IMR-90 (cell line): ENCODE measurements at regions not wholly inside any gene's neighbourhood (a gene's known extent, or its start where the extent isn't known, plus 50 kb on each side); places are given as distances from the start of the nearest gene placed in this dataset.

Source experiments
- ATAC-seq: fragments of 200-7000 bp; cut with Tn5 transposase; 2 replicates; pipeline ENCODE4 v1.9.1; 2020; ENCODE audit warnings: low read depth, mild to moderate bottlenecking, moderate library complexity
- BruUV-seq: library from RNA; stranded (reverse); fragments of 400-500 nt; replicated peaks from 2 replicates; lab custom pipeline; 2021; lab: Mats Ljungman, UMichigan
- CTCF ChIA-PET: fragments of 300-600 bp; formaldehyde crosslinking; extraction: SDS; loops from one replicate; lab custom pipeline; 2021; ENCODE audit warnings: antibody characterized with exemption; lab: Yijun Ruan, JAX
- POLR2A ChIA-PET: fragments of 300-600 bp; sonication (Branson Sonifier 250); formaldehyde crosslinking; loops from one replicate; lab custom pipeline; 2022; ENCODE audit warnings: antibody characterized with exemption; ENCODE audit not compliant: unreplicated experiment; lab: Charles Lee
- DNase-seq: peaks from one replicate; pipeline ENCODE4 v3.0.0; 2013
- H2AFZ ChIP-seq: replicated peaks from 2 replicates; pipeline ENCODE3; 2013; ENCODE audit warnings: low read length, mild to moderate bottlenecking; ENCODE audit not compliant: poor library complexity
- H2AK5ac ChIP-seq: 2 replicates; pipeline ENCODE4 v1.6.1; 2013; ENCODE audit warnings: low read depth, low read length, inconsistent platforms
- H2AK9ac ChIP-seq: replicated peaks from 2 replicates; pipeline ENCODE3; 2013; ENCODE audit warnings: mild to moderate bottlenecking, low read depth, low read length, moderate library complexity; ENCODE audit not compliant: poor library complexity
- H2BK120ac ChIP-seq: 2 replicates; pipeline ENCODE4 v1.6.1; 2013; ENCODE audit warnings: low read depth, low read length, inconsistent platforms
- H2BK15ac ChIP-seq: 3 replicates; pipeline ENCODE4 v1.6.1; 2013; ENCODE audit warnings: low read depth, low read length, inconsistent platforms
- H2BK20ac ChIP-seq: 2 replicates; pipeline ENCODE4 v1.6.1; 2013; ENCODE audit warnings: low read depth, mild to moderate bottlenecking, inconsistent platforms, low read length, moderate library complexity
- H2BK5ac ChIP-seq: 2 replicates; pipeline ENCODE4 v1.6.1; 2013; ENCODE audit warnings: mild to moderate bottlenecking, low read depth, low read length, inconsistent platforms; ENCODE audit not compliant: poor library complexity, severe bottlenecking
- H3K14ac ChIP-seq: replicated peaks from 2 replicates; pipeline ENCODE4 v1.6.1; 2013; ENCODE audit warnings: low read depth, low read length, inconsistent platforms
- H3K18ac ChIP-seq: 2 replicates; pipeline ENCODE4 v1.6.1; 2013; ENCODE audit warnings: low read depth, low read length, control low read depth
- H3K23ac ChIP-seq: 2 replicates; pipeline ENCODE4 v1.6.1; 2013; ENCODE audit warnings: low read depth, low read length, inconsistent platforms
- H3K27ac ChIP-seq: 2 replicates; pipeline ENCODE4 v1.5.1; 2013; ENCODE audit warnings: mild to moderate bottlenecking, control low read depth, low read length; ENCODE audit not compliant: insufficient read depth
- H3K27me3 ChIP-seq: 2 replicates; pipeline ENCODE4 v1.6.1; 2013; ENCODE audit warnings: low read length; ENCODE audit not compliant: control insufficient read depth, insufficient read depth
- H3K36me3 ChIP-seq: 2 replicates; pipeline ENCODE4 v1.6.1; 2013; ENCODE audit warnings: low read length, mixed read lengths; ENCODE audit not compliant: control insufficient read depth, insufficient read depth
- H3K4ac ChIP-seq: 2 replicates; pipeline ENCODE4 v1.6.1; 2013; ENCODE audit warnings: low read depth, low read length, inconsistent platforms
- H3K4me1 ChIP-seq: 2 replicates; pipeline ENCODE4 v1.6.1; 2013; ENCODE audit warnings: low read length, mixed read lengths; ENCODE audit not compliant: control insufficient read depth, insufficient read depth
- H3K4me2 ChIP-seq: 2 replicates; pipeline ENCODE4 v1.6.1; 2013; ENCODE audit warnings: low read depth, mild to moderate bottlenecking, control low read depth, low read length, moderate library complexity
- H3K4me3 ChIP-seq: 2 replicates; pipeline ENCODE4 v1.5.1; 2013; ENCODE audit warnings: low read depth, mild to moderate bottlenecking, control low read depth, low read length, moderate library complexity; ENCODE audit not compliant: insufficient read depth
- H3K56ac ChIP-seq: 2 replicates; pipeline ENCODE4 v1.6.1; 2013; ENCODE audit warnings: low read length, inconsistent platforms; ENCODE audit not compliant: insufficient read depth; ENCODE audit errors: extremely low read depth
- H3K79me1 ChIP-seq, 2 experiments: 2 replicates each; pipeline ENCODE4 v1.6.1; 2013; ENCODE audit warnings: low read length in 2 of 2, inconsistent platforms in 1 of 2, low read depth in 1 of 2
- H3K9ac ChIP-seq: 2 replicates; pipeline ENCODE4 v1.6.1; 2013; ENCODE audit warnings: low read depth, low read length, control low read depth
- H3K9me1 ChIP-seq: 2 replicates; pipeline ENCODE4 v1.6.1; 2013; ENCODE audit warnings: low read length, inconsistent platforms; ENCODE audit not compliant: insufficient read depth
- H3K9me3 ChIP-seq: 2 replicates; pipeline ENCODE4 v1.6.1; 2013; ENCODE audit warnings: low read length; ENCODE audit not compliant: control insufficient read depth, insufficient read depth
- H4K20me1 ChIP-seq: 2 replicates; pipeline ENCODE4 v1.6.1; 2013; ENCODE audit warnings: low read length, inconsistent platforms; ENCODE audit not compliant: insufficient read depth
- H4K5ac ChIP-seq: 2 replicates; pipeline ENCODE4 v1.6.1; 2013; ENCODE audit warnings: mild to moderate bottlenecking, low read depth, low read length, control low read depth
- H4K8ac ChIP-seq, 2 experiments: 2 replicates each; pipeline ENCODE4 v1.6.1; 2013; ENCODE audit warnings: low read depth in 2 of 2, low read length in 2 of 2, control low read depth in 1 of 2, inconsistent platforms in 1 of 2
- H4K91ac ChIP-seq: 2 replicates; pipeline ENCODE4 v1.6.1; 2013; ENCODE audit warnings: low read depth, low read length, inconsistent platforms; ENCODE audit not compliant: insufficient read depth
- CEBPB ChIP-seq: IDR thresholded peaks from 2 replicates; pipeline ENCODE4 v1.6.1; 2012; ENCODE audit warnings: low read depth, low read length, improper control_type of control experiment
- CHD1 ChIP-seq: IDR thresholded peaks from 2 replicates; pipeline ENCODE4 v1.6.1; 2012; ENCODE audit warnings: low read depth, low read length, improper control_type of control experiment
- FOS ChIP-seq: fragments of 150-350 bp; IDR thresholded peaks from 2 replicates; pipeline ENCODE4 v1.6.1; 2016; ENCODE audit warnings: low read depth, low read length
- MAFK ChIP-seq: IDR thresholded peaks from 2 replicates; pipeline ENCODE4 v1.6.1; 2012; ENCODE audit warnings: low read depth, low read length, improper control_type of control experiment
- MAZ ChIP-seq: IDR thresholded peaks from 2 replicates; pipeline ENCODE4 v1.6.1; 2012; ENCODE audit warnings: low read depth, mild to moderate bottlenecking, low read length, improper control_type of control experiment, moderate library complexity, borderline replicate concordance
- MXI1 ChIP-seq: IDR thresholded peaks from 2 replicates; pipeline ENCODE4 v1.6.1; 2012; ENCODE audit warnings: low read depth, mild to moderate bottlenecking, low read length, moderate library complexity, borderline replicate concordance
- NFE2L2 ChIP-seq: fragments of 150-350 bp; IDR thresholded peaks from 2 replicates; pipeline ENCODE4 v1.6.1; 2016; ENCODE audit warnings: low read depth, mild to moderate bottlenecking, low read length
- RAD21 ChIP-seq: IDR thresholded peaks from 2 replicates; pipeline ENCODE4 v1.6.1; 2012; ENCODE audit warnings: low read length, improper control_type of control experiment
- RFX5 ChIP-seq: IDR thresholded peaks from 2 replicates; pipeline ENCODE4 v1.8.0; 2012; ENCODE audit warnings: low read depth, mild to moderate bottlenecking, low read length, moderate library complexity
- SMC3 ChIP-seq: fragments of 150-350 bp; IDR thresholded peaks from 2 replicates; pipeline ENCODE4 v1.6.1; 2016; ENCODE audit warnings: low read depth, mild to moderate bottlenecking, antibody characterized with exemption, low read length, moderate library complexity
- WGBS, 2 experiments: methylation state at CpG; one replicate each; pipeline versions ENCODE4 v1.1.5 to v1.1.7; 2013; ENCODE audit warnings: missing lambda C conversion rate in 2 of 2; ENCODE audit not compliant: insufficient read length in 1 of 2; ENCODE audit errors: extremely low coverage in 2 of 2; 5-methylcytosine and 5-hydroxymethylcytosine counted together
- dilution Hi-C: fragments of 300-500 bp; cut with HindIII; formaldehyde crosslinking; loops from one replicate; pipeline ENCODE4 v1.14.3; 2018; ENCODE audit warnings: low sequenced_read_pairs; ENCODE audit not compliant: unreplicated experiment
- in situ Hi-C: fragments of 300-500 bp; cut with MboI; formaldehyde crosslinking; loops from 3 replicates; pipeline ENCODE4 v1.14.3; 2019; ENCODE audit warnings: low sequenced_read_pairs, inconsistent platforms, mixed read lengths
- intact Hi-C: fragments of 100-400 bp; cut with micrococcal nuclease; formaldehyde crosslinking; loops from 2 replicates; pipeline ENCODE4 v1.10.0; 2022
- TF ChIP-seq, protein P1 (sequence below): fragments of 150-350 bp; IDR thresholded peaks from 2 replicates; pipeline ENCODE4 v1.6.1; 2016; ENCODE audit warnings: low read depth, mild to moderate bottlenecking, low read length, moderate library complexity, borderline replicate concordance
- TF ChIP-seq, protein P2 (sequence below): fragments of 150-350 bp; IDR thresholded peaks from 2 replicates; pipeline ENCODE4 v1.6.1; 2017; ENCODE audit warnings: mild to moderate bottlenecking, antibody characterized with exemption, low read length, low read depth

DNA sequence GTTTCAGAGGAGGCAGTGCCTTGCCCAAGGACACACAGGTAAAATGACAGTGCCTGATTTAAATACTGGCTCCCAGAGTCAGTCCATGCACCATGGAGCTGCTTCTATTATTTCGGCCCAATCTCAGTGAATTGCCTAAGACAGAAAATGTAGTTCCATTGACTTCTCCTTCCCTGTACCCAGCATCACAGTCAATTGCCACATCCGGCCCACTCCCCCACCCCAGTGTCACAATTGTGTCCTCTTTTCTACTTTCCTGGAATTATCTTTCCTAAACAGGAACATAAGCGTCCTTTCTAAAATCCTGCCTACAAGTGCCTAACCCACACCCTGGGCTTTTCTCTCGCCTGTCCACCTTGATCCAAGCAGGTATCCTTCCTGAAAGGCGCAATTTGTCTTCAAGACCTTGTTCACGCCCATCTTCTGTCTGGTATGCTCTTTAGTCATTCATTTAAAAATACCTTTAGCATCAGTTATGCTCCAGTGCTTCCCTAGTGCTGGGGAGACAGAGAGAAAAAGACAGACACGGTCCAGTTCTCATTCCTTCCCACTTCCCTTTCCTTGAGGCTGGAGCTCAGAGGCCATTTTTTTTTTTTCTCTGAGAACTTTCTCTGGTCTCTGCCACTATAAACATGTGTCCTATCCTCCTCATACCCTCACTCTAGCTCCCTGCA lies 411.4 kb downstream of the LIG4 start:
- H3K18ac ChIP-seq = no peak overlapping the region
- dilution Hi-C loops (no loop called here), intact Hi-C loops (no loop called here), in situ Hi-C loops (no loop called here)
- no peak for ATAC-seq
- DNase-seq = no peak
- no peak overlapping the region for H3K4me3 ChIP-seq
- H3K36me3 ChIP-seq = no peaks in the 10 kb centered on the region
- no peaks in the 10 kb centered on the region for H3K27me3 ChIP-seq
- no peak overlapping the region for H3K27ac ChIP-seq
- no peak overlapping the region for H2AK5ac ChIP-seq
- peaks cover 11% of the 10 kb centered on the region; the same call in 1 of the 2 replicates for H3K9me1 ChIP-seq
- H3K56ac ChIP-seq = no peak overlapping the region
- no TSS peak for BruUV-seq
- 0 out of 2 replicates have a peak overlapping the region, but pooled peaks have one; percentile 34 for H3K23ac ChIP-seq
- H2BK15ac ChIP-seq = no peak overlapping the region
- no peak overlapping the region for H3K14ac ChIP-seq
- no peak overlapping the region for H4K5ac ChIP-seq
- no peak overlapping the region for H2AFZ ChIP-seq
- H3K9me3 ChIP-seq = no peaks in the 10 kb centered on the region
- peaks cover 7% of the 10 kb centered on the region for H3K4me1 ChIP-seq
- no peak overlapping the region for H3K4ac ChIP-seq
- H3K4me2 ChIP-seq = no peak overlapping the region
- no peak overlapping the region for H2AK9ac ChIP-seq
- H2BK120ac ChIP-seq = no peak overlapping the region
- H3K9ac ChIP-seq = no peak overlapping the region
- H4K8ac ChIP-seq = no peak overlapping the region
- POLR2A ChIA-PET = no interaction called here
- no peak overlapping the region for H2BK5ac ChIP-seq
- H3K79me1 ChIP-seq = peaks cover 20 to 63% of the 10 kb centered on the region in 2 experiments; a peak in 3 of 4 replicates
- 88% methylated on average over 4 of the region's 7 CpGs; no CpG with 5 or more reads in 1 of the 2 experiments for WGBS, 2 experiments
- peaks cover 32% of the 10 kb centered on the region; the same call in 1 of the 2 replicates for H4K20me1 ChIP-seq
- H4K91ac ChIP-seq = no peak overlapping the region
- CTCF ChIA-PET = no interaction called here
- no peak overlapping the region for H2BK20ac ChIP-seq
- TF ChIP-seq, protein P1, sequence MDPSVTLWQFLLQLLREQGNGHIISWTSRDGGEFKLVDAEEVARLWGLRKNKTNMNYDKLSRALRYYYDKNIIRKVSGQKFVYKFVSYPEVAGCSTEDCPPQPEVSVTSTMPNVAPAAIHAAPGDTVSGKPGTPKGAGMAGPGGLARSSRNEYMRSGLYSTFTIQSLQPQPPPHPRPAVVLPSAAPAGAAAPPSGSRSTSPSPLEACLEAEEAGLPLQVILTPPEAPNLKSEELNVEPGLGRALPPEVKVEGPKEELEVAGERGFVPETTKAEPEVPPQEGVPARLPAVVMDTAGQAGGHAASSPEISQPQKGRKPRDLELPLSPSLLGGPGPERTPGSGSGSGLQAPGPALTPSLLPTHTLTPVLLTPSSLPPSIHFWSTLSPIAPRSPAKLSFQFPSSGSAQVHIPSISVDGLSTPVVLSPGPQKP = no peak
- TF ChIP-seq MAZ (no peak), MAFK (no peak), SMC3 (no peak), CEBPB (no peak), CHD1 (no peak), MXI1 (no peak), NFE2L2 (no peak), RFX5 (no peak), FOS (no peak), RAD21 (no peak)
- TF ChIP-seq, protein P2, sequence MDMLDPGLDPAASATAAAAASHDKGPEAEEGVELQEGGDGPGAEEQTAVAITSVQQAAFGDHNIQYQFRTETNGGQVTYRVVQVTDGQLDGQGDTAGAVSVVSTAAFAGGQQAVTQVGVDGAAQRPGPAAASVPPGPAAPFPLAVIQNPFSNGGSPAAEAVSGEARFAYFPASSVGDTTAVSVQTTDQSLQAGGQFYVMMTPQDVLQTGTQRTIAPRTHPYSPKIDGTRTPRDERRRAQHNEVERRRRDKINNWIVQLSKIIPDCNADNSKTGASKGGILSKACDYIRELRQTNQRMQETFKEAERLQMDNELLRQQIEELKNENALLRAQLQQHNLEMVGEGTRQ = no peak
